ENCODE measurements at regions not wholly inside any gene's neighbourhood (a gene's known extent, or its start where the extent isn't known, plus 50 kb on each side); places are given as distances from the start of the nearest gene placed in this dataset.

DNA sequence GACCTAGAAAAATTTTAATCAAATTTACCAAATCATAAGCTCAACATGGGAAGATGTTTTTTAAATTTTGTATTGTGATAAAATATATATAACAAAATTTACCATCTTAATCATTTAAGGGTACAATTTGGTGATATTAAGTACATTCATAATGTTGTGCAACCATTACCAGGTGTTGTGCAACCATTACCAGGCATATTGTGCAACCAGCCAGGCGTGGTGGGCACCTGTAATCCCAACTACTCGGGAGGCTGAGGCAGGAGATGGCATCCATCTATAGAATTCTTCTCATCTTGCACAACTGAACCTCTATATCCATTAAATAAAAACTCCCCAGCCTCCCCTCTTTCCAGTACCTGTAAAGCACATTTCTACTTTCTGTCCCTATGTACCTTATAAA is 124.5 kb upstream of the SLC13A1 start:
- ATAC-seq (no peak), DNase-seq (ENCODE audit: low read depth, low spot score) (no peak), FAIRE-seq (no peak)
- SMC1A ChIA-PET (ENCODE audit: uncharacterized antibody, unreplicated experiment): no interaction called here
- Histone ChIP-seq H3K4me1 (ENCODE audit: control insufficient read depth, insufficient read depth, low read length) (no peaks in the 10 kb centered on the region), H3K27me3 (replicated peaks in 1 of 2; ENCODE audit: control insufficient read depth in 2 of 2, insufficient read depth in 2 of 2, low read length in 1 of 2) (no peaks in the 10 kb centered on the region), H2AFZ (ENCODE audit: control insufficient read depth, low read depth, low read length) (no peak overlapping the region), H3K4me3 (no peak overlapping the region), H3K9ac (ENCODE audit: control insufficient read depth, insufficient read depth, low read length) (no peak overlapping the region), H4K20me1 (ENCODE audit: control insufficient read depth, insufficient read depth) (no peaks in the 10 kb centered on the region), H3K4me2 (ENCODE audit: control insufficient read depth, insufficient read depth) (no peak overlapping the region), H3K9me3 (replicated peaks; ENCODE audit: control insufficient read depth, insufficient read depth, low read length) (no peaks in the 10 kb centered on the region; the same call in 2 of the 3 replicates), H3K36me3 (ENCODE audit: control insufficient read depth in 2 of 2, insufficient read depth in 2 of 2, low read length in 1 of 2) (no peaks in the 10 kb centered on the region), H3K79me2 (ENCODE audit: control insufficient read depth, insufficient read depth, low read length) (no peaks in the 10 kb centered on the region), H3K27ac (ENCODE audit: control insufficient read depth, insufficient read depth) (no peak overlapping the region)
- TF ChIP-seq FOXK2 (IDR thresholded peaks at IDR 0.05) (no peak), SRF (IDR thresholded peaks at IDR 0.05; ENCODE audit: low read depth in 2 of 2, low read length in 2 of 2) (no peak)
- intact Hi-C loops (cut with micrococcal nuclease; ENCODE audit: unreplicated experiment) (no loop called here), in situ Hi-C loops (cut with MboI) (no loop called here)
- CTCF ChIA-PET: interaction anchor here (1.0 kb wide), 1 partner anchor 10 kb away, joined by 3 read pairs; no protein-coding TSS in a partner anchor
- POLR2A ChIA-PET: no interaction called here
- WGBS (ENCODE audit: insufficient coverage, insufficient replicate concordance, low lambda C conversion rate, missing lambda C conversion rate): 6% methylated on average over 2 of the region's 2 CpGs
- no TSS peak for BruUV-seq (replicated peaks)
- RAD21 ChIA-PET (ENCODE audit: unreplicated experiment): no interaction called here

DNA sequence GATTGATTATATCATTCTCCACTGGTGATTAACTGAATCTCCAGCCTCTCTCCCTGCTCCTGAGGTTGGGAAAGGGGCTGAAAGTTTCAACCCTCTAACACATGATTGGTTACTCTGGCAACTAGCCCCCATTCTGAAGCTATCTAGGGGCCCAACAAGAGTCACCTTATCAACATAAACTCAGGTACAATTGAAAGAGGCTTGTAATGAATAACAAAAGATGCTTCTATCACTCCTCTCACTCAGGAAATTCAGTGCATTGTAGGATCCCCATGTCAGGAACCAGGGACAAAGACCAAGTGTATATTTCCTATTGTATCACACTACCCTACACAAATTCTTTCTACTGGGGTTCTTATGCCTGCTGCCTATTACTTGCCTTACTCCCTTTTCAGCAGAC is 123.9 kb upstream of the SLC13A1 start:
- ATAC-seq: no peak
- Histone ChIP-seq H3K9ac (ENCODE audit: control insufficient read depth, insufficient read depth, low read length) (no peak overlapping the region), H3K27ac (ENCODE audit: control insufficient read depth, insufficient read depth) (no peak overlapping the region), H3K4me3 (no peak overlapping the region), H2AFZ (ENCODE audit: control insufficient read depth, low read depth, low read length) (no peak overlapping the region), H3K4me1 (ENCODE audit: control insufficient read depth, insufficient read depth, low read length) (no peaks in the 10 kb centered on the region), H4K20me1 (ENCODE audit: control insufficient read depth, insufficient read depth) (no peaks in the 10 kb centered on the region), H3K36me3 (ENCODE audit: control insufficient read depth in 2 of 2, insufficient read depth in 2 of 2, low read length in 1 of 2) (no peaks in the 10 kb centered on the region), H3K27me3 (replicated peaks in 1 of 2; ENCODE audit: control insufficient read depth in 2 of 2, insufficient read depth in 2 of 2, low read length in 1 of 2) (no peaks in the 10 kb centered on the region), H3K9me3 (replicated peaks; ENCODE audit: control insufficient read depth, insufficient read depth, low read length) (no peaks in the 10 kb centered on the region; the same call in 2 of the 3 replicates), H3K79me2 (ENCODE audit: control insufficient read depth, insufficient read depth, low read length) (no peaks in the 10 kb centered on the region), H3K4me2 (ENCODE audit: control insufficient read depth, insufficient read depth) (no peak overlapping the region)
- no peak for DNase-seq (ENCODE audit: low read depth, low spot score)
- ChIA-PET CTCF (interaction anchor here (1.0 kb wide), 1 partner anchor 11 kb away, joined by 3 read pairs; no protein-coding TSS in a partner anchor), SMC1A (ENCODE audit: uncharacterized antibody, unreplicated experiment) (no interaction called here), POLR2A (no interaction called here), RAD21 (ENCODE audit: unreplicated experiment) (no interaction called here)
- intact Hi-C loops (cut with micrococcal nuclease; ENCODE audit: unreplicated experiment): no loop called here
- FAIRE-seq: no peak
- BruUV-seq (replicated peaks): no TSS peak
- in situ Hi-C loops (cut with MboI): no loop called here
- TF ChIP-seq MEF2A (IDR thresholded peaks at IDR 0.05; ENCODE audit: insufficient read depth, low read depth, low read length) (no peak), ATF7 (IDR thresholded peaks at IDR 0.05; ENCODE audit: low read depth) (no peak), PAX5 (IDR thresholded peaks at IDR 0.05; ENCODE audit: borderline replicate concordance, low read depth, low read length) (no peak), SP1 (IDR thresholded peaks at IDR 0.05; ENCODE audit: low read depth, low read length) (no peak), IKZF1 (conservative IDR thresholded peaks at IDR 0.05) (no peak), SREBF1 (IDR thresholded peaks at IDR 0.05; ENCODE audit: low read length) (no peak), CREM (IDR thresholded peaks at IDR 0.05; ENCODE audit: low read depth) (no peak), MYB (IDR thresholded peaks at IDR 0.05; ENCODE audit: borderline replicate concordance, low read depth, low read length) (no peak), MTA3 (IDR thresholded peaks at IDR 0.05; ENCODE audit: borderline replicate concordance, low read length) (no peak), TCF7 (IDR thresholded peaks at IDR 0.05; ENCODE audit: borderline replicate concordance) (no peak), NFYA (IDR thresholded peaks at IDR 0.05; ENCODE audit: borderline replicate concordance, low read depth, low read length) (no peak)
- TF ChIP-seq, protein P1, sequence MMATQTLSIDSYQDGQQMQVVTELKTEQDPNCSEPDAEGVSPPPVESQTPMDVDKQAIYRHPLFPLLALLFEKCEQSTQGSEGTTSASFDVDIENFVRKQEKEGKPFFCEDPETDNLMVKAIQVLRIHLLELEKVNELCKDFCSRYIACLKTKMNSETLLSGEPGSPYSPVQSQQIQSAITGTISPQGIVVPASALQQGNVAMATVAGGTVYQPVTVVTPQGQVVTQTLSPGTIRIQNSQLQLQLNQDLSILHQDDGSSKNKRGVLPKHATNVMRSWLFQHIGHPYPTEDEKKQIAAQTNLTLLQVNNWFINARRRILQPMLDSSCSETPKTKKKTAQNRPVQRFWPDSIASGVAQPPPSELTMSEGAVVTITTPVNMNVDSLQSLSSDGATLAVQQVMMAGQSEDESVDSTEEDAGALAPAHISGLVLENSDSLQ (IDR thresholded peaks at IDR 0.05): no peak
- TF ChIP-seq, protein P2, sequence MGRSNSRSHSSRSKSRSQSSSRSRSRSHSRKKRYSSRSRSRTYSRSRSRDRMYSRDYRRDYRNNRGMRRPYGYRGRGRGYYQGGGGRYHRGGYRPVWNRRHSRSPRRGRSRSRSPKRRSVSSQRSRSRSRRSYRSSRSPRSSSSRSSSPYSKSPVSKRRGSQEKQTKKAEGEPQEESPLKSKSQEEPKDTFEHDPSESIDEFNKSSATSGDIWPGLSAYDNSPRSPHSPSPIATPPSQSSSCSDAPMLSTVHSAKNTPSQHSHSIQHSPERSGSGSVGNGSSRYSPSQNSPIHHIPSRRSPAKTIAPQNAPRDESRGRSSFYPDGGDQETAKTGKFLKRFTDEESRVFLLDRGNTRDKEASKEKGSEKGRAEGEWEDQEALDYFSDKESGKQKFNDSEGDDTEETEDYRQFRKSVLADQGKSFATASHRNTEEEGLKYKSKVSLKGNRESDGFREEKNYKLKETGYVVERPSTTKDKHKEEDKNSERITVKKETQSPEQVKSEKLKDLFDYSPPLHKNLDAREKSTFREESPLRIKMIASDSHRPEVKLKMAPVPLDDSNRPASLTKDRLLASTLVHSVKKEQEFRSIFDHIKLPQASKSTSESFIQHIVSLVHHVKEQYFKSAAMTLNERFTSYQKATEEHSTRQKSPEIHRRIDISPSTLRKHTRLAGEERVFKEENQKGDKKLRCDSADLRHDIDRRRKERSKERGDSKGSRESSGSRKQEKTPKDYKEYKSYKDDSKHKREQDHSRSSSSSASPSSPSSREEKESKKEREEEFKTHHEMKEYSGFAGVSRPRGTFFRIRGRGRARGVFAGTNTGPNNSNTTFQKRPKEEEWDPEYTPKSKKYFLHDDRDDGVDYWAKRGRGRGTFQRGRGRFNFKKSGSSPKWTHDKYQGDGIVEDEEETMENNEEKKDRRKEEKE (IDR thresholded peaks at IDR 0.05): no peak
- TF ChIP-seq, protein P3, sequence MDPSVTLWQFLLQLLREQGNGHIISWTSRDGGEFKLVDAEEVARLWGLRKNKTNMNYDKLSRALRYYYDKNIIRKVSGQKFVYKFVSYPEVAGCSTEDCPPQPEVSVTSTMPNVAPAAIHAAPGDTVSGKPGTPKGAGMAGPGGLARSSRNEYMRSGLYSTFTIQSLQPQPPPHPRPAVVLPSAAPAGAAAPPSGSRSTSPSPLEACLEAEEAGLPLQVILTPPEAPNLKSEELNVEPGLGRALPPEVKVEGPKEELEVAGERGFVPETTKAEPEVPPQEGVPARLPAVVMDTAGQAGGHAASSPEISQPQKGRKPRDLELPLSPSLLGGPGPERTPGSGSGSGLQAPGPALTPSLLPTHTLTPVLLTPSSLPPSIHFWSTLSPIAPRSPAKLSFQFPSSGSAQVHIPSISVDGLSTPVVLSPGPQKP (IDR thresholded peaks at IDR 0.05; ENCODE audit: low read depth, low read length): no peak
